ENCODE measurements at regions not wholly inside any gene's neighbourhood (a gene's known extent, or its start where the extent isn't known, plus 50 kb on each side); places are given as distances from the start of the nearest gene placed in this dataset.

DNA sequence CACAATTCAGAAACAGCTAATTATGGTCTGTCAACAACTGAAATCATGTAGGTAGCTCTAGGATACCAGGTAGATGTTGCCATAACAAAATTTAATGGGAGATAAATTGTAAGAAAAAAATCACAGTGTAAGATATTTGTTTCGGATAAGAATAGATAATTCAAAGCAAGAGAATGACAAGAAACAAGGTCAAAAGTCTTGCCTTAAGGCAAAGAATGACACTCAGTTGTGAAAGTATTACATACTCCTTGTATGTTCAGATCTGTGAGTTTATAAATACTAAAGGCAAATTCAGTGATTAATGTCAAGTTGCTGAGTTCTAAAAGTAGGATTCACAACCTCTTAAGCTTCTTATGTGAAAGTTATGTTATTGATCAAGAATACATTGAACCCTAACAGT, 772.2 kb upstream of the SGO1 start:
- Histone ChIP-seq H3K9me3 (replicated peaks; ENCODE audit: insufficient read depth, low read length) (no peaks in the 10 kb centered on the region), H2AFZ (ENCODE audit: low read length) (no peak overlapping the region), H3K27me3 (replicated peaks; ENCODE audit: insufficient read depth, low read length) (no peaks in the 10 kb centered on the region), H3K4me1 (ENCODE audit: low read length) (no peaks in the 10 kb centered on the region), H3F3A (ENCODE audit: insufficient read depth, low read length) (no peaks in the 10 kb centered on the region), H3K9me2 (replicated peaks; ENCODE audit: insufficient read depth, low read length) (no peaks in the 10 kb centered on the region), H3K9ac (ENCODE audit: low read length) (no peak overlapping the region), H3K79me2 (ENCODE audit: low read length) (no peaks in the 10 kb centered on the region), H3K4me3 (ENCODE audit: low read length) (no peak overlapping the region), H3K4me2 (ENCODE audit: low read depth, low read length) (no peak overlapping the region), H4K20me1 (ENCODE audit: insufficient read depth, low read length) (no peaks in the 10 kb centered on the region), H3K36me3 (replicated peaks; ENCODE audit: insufficient read depth, low read length) (no peaks in the 10 kb centered on the region), H3K27ac (ENCODE audit: low read length) (no peak overlapping the region)
- no peak for DNase-seq
- TF ChIP-seq, protein P1, sequence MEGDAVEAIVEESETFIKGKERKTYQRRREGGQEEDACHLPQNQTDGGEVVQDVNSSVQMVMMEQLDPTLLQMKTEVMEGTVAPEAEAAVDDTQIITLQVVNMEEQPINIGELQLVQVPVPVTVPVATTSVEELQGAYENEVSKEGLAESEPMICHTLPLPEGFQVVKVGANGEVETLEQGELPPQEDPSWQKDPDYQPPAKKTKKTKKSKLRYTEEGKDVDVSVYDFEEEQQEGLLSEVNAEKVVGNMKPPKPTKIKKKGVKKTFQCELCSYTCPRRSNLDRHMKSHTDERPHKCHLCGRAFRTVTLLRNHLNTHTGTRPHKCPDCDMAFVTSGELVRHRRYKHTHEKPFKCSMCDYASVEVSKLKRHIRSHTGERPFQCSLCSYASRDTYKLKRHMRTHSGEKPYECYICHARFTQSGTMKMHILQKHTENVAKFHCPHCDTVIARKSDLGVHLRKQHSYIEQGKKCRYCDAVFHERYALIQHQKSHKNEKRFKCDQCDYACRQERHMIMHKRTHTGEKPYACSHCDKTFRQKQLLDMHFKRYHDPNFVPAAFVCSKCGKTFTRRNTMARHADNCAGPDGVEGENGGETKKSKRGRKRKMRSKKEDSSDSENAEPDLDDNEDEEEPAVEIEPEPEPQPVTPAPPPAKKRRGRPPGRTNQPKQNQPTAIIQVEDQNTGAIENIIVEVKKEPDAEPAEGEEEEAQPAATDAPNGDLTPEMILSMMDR (IDR thresholded peaks at IDR 0.05; ENCODE audit: low read length), result no peak
- TF ChIP-seq EZH2 (optimal IDR thresholded peaks at IDR 0.05; ENCODE audit: low read depth, low read length), result no peak
- no peak for TF ChIP-seq EZH2phosphoT487 (IDR thresholded peaks at IDR 0.05; ENCODE audit: low read length)

DNA sequence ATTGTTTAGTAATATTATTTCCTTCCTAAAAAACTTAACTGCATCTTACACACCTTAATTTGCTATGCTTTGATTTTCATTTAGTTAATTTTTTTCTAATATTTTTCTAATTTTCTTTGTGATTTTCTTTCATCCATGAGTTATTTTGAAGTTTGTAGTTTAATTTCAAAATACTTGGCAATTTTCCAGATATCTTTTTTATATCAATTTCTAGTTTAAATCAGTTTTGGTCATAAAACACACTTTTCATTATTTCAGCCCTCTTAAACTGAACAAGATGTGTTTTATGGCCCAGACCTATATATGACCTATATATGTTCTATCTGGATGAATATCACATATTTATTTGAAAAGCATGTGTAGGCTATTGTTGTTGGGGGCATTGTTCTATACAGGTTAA, 759.9 kb upstream of the SGO1 start:
- H3K4me3 ChIP-seq (ENCODE audit: low read length), result no peak overlapping the region
- H3K79me2 ChIP-seq (ENCODE audit: low read length), result no peaks in the 10 kb centered on the region
- no peaks in the 10 kb centered on the region for H3K4me1 ChIP-seq (ENCODE audit: low read length)
- no peak overlapping the region for H3K9ac ChIP-seq (ENCODE audit: low read length)
- H3K4me2 ChIP-seq (ENCODE audit: low read depth, low read length), result no peak overlapping the region
- H3K9me2 ChIP-seq (replicated peaks; ENCODE audit: insufficient read depth, low read length), result no peaks in the 10 kb centered on the region
- no peaks in the 10 kb centered on the region for H3K27me3 ChIP-seq (replicated peaks; ENCODE audit: insufficient read depth, low read length)
- H2AFZ ChIP-seq (ENCODE audit: low read length), result no peak overlapping the region
- H3K36me3 ChIP-seq (replicated peaks; ENCODE audit: insufficient read depth, low read length), result no peaks in the 10 kb centered on the region
- DNase-seq, result no peak
- H4K20me1 ChIP-seq (ENCODE audit: insufficient read depth, low read length), result no peaks in the 10 kb centered on the region
- no peaks in the 10 kb centered on the region for H3F3A ChIP-seq (ENCODE audit: insufficient read depth, low read length)
- no peak for TF ChIP-seq EZH2phosphoT487 (IDR thresholded peaks at IDR 0.05; ENCODE audit: low read length)
- TF ChIP-seq, protein P1 (IDR thresholded peaks at IDR 0.05; ENCODE audit: low read length), result no peak
- no peak for TF ChIP-seq EZH2 (optimal IDR thresholded peaks at IDR 0.05; ENCODE audit: low read depth, low read length)
- H3K9me3 ChIP-seq (replicated peaks; ENCODE audit: insufficient read depth, low read length), result no peaks in the 10 kb centered on the region
- no peak overlapping the region for H3K27ac ChIP-seq (ENCODE audit: low read length)

DNA sequence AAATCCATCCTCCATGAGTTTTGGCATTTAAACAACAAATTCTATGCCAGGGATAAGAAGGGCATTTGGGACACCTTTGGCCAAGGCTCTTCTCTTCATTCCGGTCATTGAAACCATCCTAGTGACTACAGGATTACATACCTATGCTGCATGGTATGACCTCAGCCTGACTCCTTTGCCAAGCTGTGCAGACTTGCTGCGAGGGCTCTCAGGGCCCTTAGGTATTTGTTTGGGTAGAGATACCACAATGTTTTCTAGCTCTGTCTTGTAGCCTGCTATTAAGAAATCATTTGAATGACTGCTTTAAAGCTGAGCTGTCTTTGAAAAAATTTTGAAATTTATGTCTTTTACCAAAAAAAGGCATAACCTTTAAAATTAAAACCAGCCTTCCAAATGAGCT, 749.8 kb upstream of the SGO1 start:
- no peaks in the 10 kb centered on the region for H3K9me2 ChIP-seq (replicated peaks; ENCODE audit: insufficient read depth, low read length)
- no peak for DNase-seq
- no peaks in the 10 kb centered on the region for H3K36me3 ChIP-seq (replicated peaks; ENCODE audit: insufficient read depth, low read length)
- H3K4me2 ChIP-seq (ENCODE audit: low read depth, low read length), result no peak overlapping the region
- H4K20me1 ChIP-seq (ENCODE audit: insufficient read depth, low read length), result no peaks in the 10 kb centered on the region
- H3F3A ChIP-seq (ENCODE audit: insufficient read depth, low read length), result no peaks in the 10 kb centered on the region
- no peaks in the 10 kb centered on the region for H3K4me1 ChIP-seq (ENCODE audit: low read length)
- H3K9ac ChIP-seq (ENCODE audit: low read length), result no peak overlapping the region
- no peaks in the 10 kb centered on the region for H3K27me3 ChIP-seq (replicated peaks; ENCODE audit: insufficient read depth, low read length)
- no peaks in the 10 kb centered on the region for H3K9me3 ChIP-seq (replicated peaks; ENCODE audit: insufficient read depth, low read length)
- TF ChIP-seq EZH2phosphoT487 (IDR thresholded peaks at IDR 0.05; ENCODE audit: low read length) (no peak), EZH2 (optimal IDR thresholded peaks at IDR 0.05; ENCODE audit: low read depth, low read length) (no peak)
- TF ChIP-seq, protein P1 (IDR thresholded peaks at IDR 0.05; ENCODE audit: low read length), result no peak
- no peak overlapping the region for H3K27ac ChIP-seq (ENCODE audit: low read length)
- H3K79me2 ChIP-seq (ENCODE audit: low read length), result no peaks in the 10 kb centered on the region
- H2AFZ ChIP-seq (ENCODE audit: low read length), result no peak overlapping the region
- H3K4me3 ChIP-seq (ENCODE audit: low read length), result no peak overlapping the region
